ENCODE measurements at regions not wholly inside any gene's neighbourhood (a gene's known extent, or its start where the extent isn't known, plus 50 kb on each side); places are given as distances from the start of the nearest gene placed in this dataset.

DNA sequence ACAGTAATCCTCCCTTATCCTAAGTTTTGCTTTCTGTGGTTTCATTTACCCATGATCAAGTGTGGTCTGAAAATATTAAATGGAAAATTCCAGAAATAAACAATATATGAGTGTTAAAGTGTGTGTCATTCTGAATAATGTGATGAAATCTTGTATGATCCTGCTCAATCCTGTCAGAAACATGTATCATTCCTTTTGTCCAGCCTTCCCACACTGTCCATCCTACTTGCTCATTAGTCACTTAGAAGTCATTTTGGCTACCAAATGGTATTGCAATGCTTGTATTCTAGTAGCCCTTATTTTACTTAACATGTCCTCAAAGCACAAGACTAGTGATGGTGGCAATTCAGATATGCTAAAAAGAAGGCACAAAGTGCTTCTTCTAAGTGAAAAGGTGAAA is 1211.2 kb upstream of the SORCS1 start:
- Histone ChIP-seq H3K27me3 (replicated peaks; ENCODE audit: control insufficient read depth, insufficient read depth, low read length) (no peaks in the 10 kb centered on the region), H3K9me3 (no peaks in the 10 kb centered on the region), H3K4me3 (ENCODE audit: low read depth, low read length) (no peak overlapping the region), H3K4me1 (no peaks in the 10 kb centered on the region), H3K36me3 (ENCODE audit: control insufficient read depth, insufficient read depth, low read length) (no peaks in the 10 kb centered on the region)
- BruUV-seq (replicated peaks) = no TSS peak
- TF ChIP-seq, protein P1, sequence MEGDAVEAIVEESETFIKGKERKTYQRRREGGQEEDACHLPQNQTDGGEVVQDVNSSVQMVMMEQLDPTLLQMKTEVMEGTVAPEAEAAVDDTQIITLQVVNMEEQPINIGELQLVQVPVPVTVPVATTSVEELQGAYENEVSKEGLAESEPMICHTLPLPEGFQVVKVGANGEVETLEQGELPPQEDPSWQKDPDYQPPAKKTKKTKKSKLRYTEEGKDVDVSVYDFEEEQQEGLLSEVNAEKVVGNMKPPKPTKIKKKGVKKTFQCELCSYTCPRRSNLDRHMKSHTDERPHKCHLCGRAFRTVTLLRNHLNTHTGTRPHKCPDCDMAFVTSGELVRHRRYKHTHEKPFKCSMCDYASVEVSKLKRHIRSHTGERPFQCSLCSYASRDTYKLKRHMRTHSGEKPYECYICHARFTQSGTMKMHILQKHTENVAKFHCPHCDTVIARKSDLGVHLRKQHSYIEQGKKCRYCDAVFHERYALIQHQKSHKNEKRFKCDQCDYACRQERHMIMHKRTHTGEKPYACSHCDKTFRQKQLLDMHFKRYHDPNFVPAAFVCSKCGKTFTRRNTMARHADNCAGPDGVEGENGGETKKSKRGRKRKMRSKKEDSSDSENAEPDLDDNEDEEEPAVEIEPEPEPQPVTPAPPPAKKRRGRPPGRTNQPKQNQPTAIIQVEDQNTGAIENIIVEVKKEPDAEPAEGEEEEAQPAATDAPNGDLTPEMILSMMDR (IDR thresholded peaks at IDR 0.05; ENCODE audit: insufficient read depth in 1 of 2, low read depth in 1 of 2, low read length in 1 of 2, severe bottlenecking in 1 of 2, unreplicated experiment in 1 of 2) = no peak
- ChIA-PET CTCF (no interaction called here), POLR2A (no interaction called here)
- Mint-ChIP-seq H3K4me3 (ENCODE audit: unreplicated experiment) (no peak overlapping the region), H3K4me1 (ENCODE audit: low read depth, unreplicated experiment) (no peaks in the 10 kb centered on the region), H3K27me3 (ENCODE audit: insufficient read depth, unreplicated experiment) (peaks cover 4% of the 10 kb centered on the region), H3K27ac (ENCODE audit: unreplicated experiment) (no peak overlapping the region), H3K9me3 (ENCODE audit: unreplicated experiment) (no peaks in the 10 kb centered on the region), H3K36me3 (ENCODE audit: insufficient read depth, unreplicated experiment) (no peaks in the 10 kb centered on the region)
- no peak for DNase-seq
- intact Hi-C loops (cut with micrococcal nuclease; ENCODE audit: unreplicated experiment) = no loop called here

DNA sequence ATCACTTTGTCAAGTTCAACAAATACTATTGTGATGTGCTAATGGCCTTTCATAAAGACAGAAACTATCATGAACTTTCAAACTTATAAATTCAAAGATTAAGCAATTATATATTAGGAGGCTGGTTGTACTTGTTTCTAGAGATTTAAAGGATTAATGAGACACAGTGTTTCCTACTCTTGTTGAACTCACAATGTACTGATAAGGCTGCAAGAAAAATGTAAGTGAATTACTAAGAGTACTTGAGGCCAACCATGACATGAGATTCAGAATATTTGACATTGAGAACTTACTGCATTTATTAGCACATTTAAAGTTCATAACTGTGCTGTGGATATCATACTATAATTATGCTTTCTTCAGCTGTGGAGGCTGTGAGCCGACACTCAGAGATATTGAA is 1210.5 kb upstream of the SORCS1 start:
- H3K27me3 ChIP-seq (replicated peaks; ENCODE audit: control insufficient read depth, insufficient read depth, low read length) = no peaks in the 10 kb centered on the region
- CTCF ChIA-PET = no interaction called here
- no TSS peak for BruUV-seq (replicated peaks)
- TF ChIP-seq, protein P1 (IDR thresholded peaks at IDR 0.05; ENCODE audit: insufficient read depth in 1 of 2, low read depth in 1 of 2, low read length in 1 of 2, severe bottlenecking in 1 of 2, unreplicated experiment in 1 of 2) = no peak
- no peaks in the 10 kb centered on the region for H3K9me3 Mint-ChIP-seq (ENCODE audit: unreplicated experiment)
- no peaks in the 10 kb centered on the region for H3K36me3 Mint-ChIP-seq (ENCODE audit: insufficient read depth, unreplicated experiment)
- H3K4me3 ChIP-seq (ENCODE audit: low read depth, low read length) = no peak overlapping the region
- no peaks in the 10 kb centered on the region for H3K4me1 Mint-ChIP-seq (ENCODE audit: low read depth, unreplicated experiment)
- no peak for DNase-seq
- H3K27ac Mint-ChIP-seq (ENCODE audit: unreplicated experiment) = no peak overlapping the region
- POLR2A ChIA-PET = no interaction called here
- H3K4me3 Mint-ChIP-seq (ENCODE audit: unreplicated experiment) = no peak overlapping the region
- intact Hi-C loops (cut with micrococcal nuclease; ENCODE audit: unreplicated experiment) = no loop called here
- H3K4me1 ChIP-seq = no peaks in the 10 kb centered on the region
- H3K36me3 ChIP-seq (ENCODE audit: control insufficient read depth, insufficient read depth, low read length) = no peaks in the 10 kb centered on the region
- peaks cover 4% of the 10 kb centered on the region for H3K27me3 Mint-ChIP-seq (ENCODE audit: insufficient read depth, unreplicated experiment)
- H3K9me3 ChIP-seq = no peaks in the 10 kb centered on the region

DNA sequence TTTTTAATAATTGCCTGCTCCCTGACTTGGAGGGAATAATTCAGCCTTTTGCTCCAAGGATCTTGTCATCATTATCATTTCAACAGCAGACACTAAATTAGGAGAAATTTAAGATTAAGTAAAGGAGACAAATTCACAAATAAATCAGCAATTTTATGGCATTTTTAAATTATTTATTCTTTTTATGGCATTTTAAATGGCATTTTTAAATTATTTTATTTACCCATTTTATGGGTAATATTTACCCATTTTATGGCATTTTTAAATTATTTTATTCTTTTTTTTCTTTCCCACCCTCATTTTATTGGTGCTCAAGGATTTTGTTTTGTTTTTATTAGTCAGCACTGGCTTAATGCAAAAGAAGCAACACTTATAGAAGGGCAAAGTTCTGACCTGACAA is 1201.0 kb upstream of the SORCS1 start:
- H3K9me3 Mint-ChIP-seq (ENCODE audit: unreplicated experiment) = peaks cover 3% of the 10 kb centered on the region
- no peaks in the 10 kb centered on the region for H3K27me3 Mint-ChIP-seq (ENCODE audit: insufficient read depth, unreplicated experiment)
- ChIA-PET CTCF (no interaction called here), POLR2A (no interaction called here)
- no peak for DNase-seq
- Histone ChIP-seq H3K27me3 (replicated peaks; ENCODE audit: control insufficient read depth, insufficient read depth, low read length) (no peaks in the 10 kb centered on the region), H3K4me1 (0 out of 2 replicates have a peak, but pooled peaks cover under 1% of the 10 kb centered on the region), H3K4me3 (ENCODE audit: low read depth, low read length) (no peak overlapping the region), H3K36me3 (ENCODE audit: control insufficient read depth, insufficient read depth, low read length) (no peaks in the 10 kb centered on the region), H3K9me3 (no peaks in the 10 kb centered on the region)
- H3K4me3 Mint-ChIP-seq (ENCODE audit: unreplicated experiment) = no peak overlapping the region
- peaks cover 6% of the 10 kb centered on the region for H3K4me1 Mint-ChIP-seq (ENCODE audit: low read depth, unreplicated experiment)
- H3K36me3 Mint-ChIP-seq (ENCODE audit: insufficient read depth, unreplicated experiment) = no peaks in the 10 kb centered on the region
- TF ChIP-seq, protein P1 (IDR thresholded peaks at IDR 0.05; ENCODE audit: insufficient read depth in 1 of 2, low read depth in 1 of 2, low read length in 1 of 2, severe bottlenecking in 1 of 2, unreplicated experiment in 1 of 2) = no peak
- intact Hi-C loops (cut with micrococcal nuclease; ENCODE audit: unreplicated experiment) = no loop called here
- no peak overlapping the region for H3K27ac Mint-ChIP-seq (ENCODE audit: unreplicated experiment)
- BruUV-seq (replicated peaks) = no TSS peak
